ENCODE measurements at regions not wholly inside any gene's neighbourhood (a gene's known extent, or its start where the extent isn't known, plus 50 kb on each side); places are given as distances from the start of the nearest gene placed in this dataset.

GRCh38 chr2:39550701-39551285 is 113.7 kb upstream of the MAP4K3 start (continued):
- peak; percentile 89; the same call in 1 of the 2 replicates for TF ChIP-seq STAT5B (CRISPR knock-in tag; IDR thresholded peaks at IDR 0.05)
- TF ChIP-seq SCMH1 (CRISPR knock-in tag; IDR thresholded peaks at IDR 0.05; ENCODE audit: borderline replicate concordance), result no peak
- TF ChIP-seq SIX1 (CRISPR knock-in tag; IDR thresholded peaks at IDR 0.05; ENCODE audit: borderline replicate concordance), result peak; percentile 94
- TF ChIP-seq ZNF44 (CRISPR knock-in tag; IDR thresholded peaks at IDR 0.05), result peak; percentile 82; the same call in 1 of the 2 replicates
- peak; percentile 100 for TF ChIP-seq MED8 (CRISPR knock-in tag; IDR thresholded peaks at IDR 0.05; ENCODE audit: insufficient replicate concordance)
- TF ChIP-seq, protein P1, sequence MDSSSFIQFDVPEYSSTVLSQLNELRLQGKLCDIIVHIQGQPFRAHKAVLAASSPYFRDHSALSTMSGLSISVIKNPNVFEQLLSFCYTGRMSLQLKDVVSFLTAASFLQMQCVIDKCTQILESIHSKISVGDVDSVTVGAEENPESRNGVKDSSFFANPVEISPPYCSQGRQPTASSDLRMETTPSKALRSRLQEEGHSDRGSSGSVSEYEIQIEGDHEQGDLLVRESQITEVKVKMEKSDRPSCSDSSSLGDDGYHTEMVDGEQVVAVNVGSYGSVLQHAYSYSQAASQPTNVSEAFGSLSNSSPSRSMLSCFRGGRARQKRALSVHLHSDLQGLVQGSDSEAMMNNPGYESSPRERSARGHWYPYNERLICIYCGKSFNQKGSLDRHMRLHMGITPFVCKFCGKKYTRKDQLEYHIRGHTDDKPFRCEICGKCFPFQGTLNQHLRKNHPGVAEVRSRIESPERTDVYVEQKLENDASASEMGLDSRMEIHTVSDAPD (CRISPR knock-in tag; IDR thresholded peaks at IDR 0.05), result peak; percentile 94; the same call in 1 of the 2 replicates
- TF ChIP-seq HOXA5 (CRISPR knock-in tag; IDR thresholded peaks at IDR 0.05), result peak; percentile 99
- peak; percentile 89; the same call in 1 of the 2 replicates for TF ChIP-seq PRDM10 (CRISPR knock-in tag; IDR thresholded peaks at IDR 0.05; ENCODE audit: low read depth)
- no peak for TF ChIP-seq EZH2 (conservative IDR thresholded peaks at IDR 0.05; ENCODE audit: low read depth, low read length)
- TF ChIP-seq ZNF792 (CRISPR knock-in tag; IDR thresholded peaks at IDR 0.05), result peak; percentile 98
- TF ChIP-seq FOXJ3 (CRISPR knock-in tag; IDR thresholded peaks at IDR 0.05; ENCODE audit: borderline replicate concordance), result peak; percentile 100
- peak; percentile 73; the same call in 1 of the 2 replicates for TF ChIP-seq NCOA5 (CRISPR knock-in tag; IDR thresholded peaks at IDR 0.05)
- no peak; the same call in 1 of the 2 replicates for TF ChIP-seq AHR (CRISPR knock-in tag; IDR thresholded peaks at IDR 0.05)
- no peak; the same call in 1 of the 2 replicates for TF ChIP-seq ZNF646 (CRISPR knock-in tag; IDR thresholded peaks at IDR 0.05)
- no peak; the same call in 1 of the 2 replicates for TF ChIP-seq ZNF567 (CRISPR knock-in tag; IDR thresholded peaks at IDR 0.05; ENCODE audit: borderline replicate concordance)
- TF ChIP-seq, protein P2, sequence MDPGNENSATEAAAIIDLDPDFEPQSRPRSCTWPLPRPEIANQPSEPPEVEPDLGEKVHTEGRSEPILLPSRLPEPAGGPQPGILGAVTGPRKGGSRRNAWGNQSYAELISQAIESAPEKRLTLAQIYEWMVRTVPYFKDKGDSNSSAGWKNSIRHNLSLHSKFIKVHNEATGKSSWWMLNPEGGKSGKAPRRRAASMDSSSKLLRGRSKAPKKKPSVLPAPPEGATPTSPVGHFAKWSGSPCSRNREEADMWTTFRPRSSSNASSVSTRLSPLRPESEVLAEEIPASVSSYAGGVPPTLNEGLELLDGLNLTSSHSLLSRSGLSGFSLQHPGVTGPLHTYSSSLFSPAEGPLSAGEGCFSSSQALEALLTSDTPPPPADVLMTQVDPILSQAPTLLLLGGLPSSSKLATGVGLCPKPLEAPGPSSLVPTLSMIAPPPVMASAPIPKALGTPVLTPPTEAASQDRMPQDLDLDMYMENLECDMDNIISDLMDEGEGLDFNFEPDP (CRISPR knock-in tag; conservative IDR thresholded peaks at IDR 0.05), result peak; percentile 93; the same call in 1 of the 2 replicates
- TF ChIP-seq ZNF557 (CRISPR knock-in tag; IDR thresholded peaks at IDR 0.05), result 0 out of 2 replicates have a peak, but pooled peaks have one; percentile 67
